Amygdala (tissue), 56 donors: ENCODE measurements at regions not wholly inside any gene's neighbourhood (a gene's known extent, or its start where the extent isn't known, plus 50 kb on each side); places are given as distances from the start of the nearest gene placed in this dataset.

Experiments used
- DNase-seq, 56 donors: peaks; one replicate each; lab custom pipeline; 2025; lab: John Stamatoyannopoulos, UW

DNA sequence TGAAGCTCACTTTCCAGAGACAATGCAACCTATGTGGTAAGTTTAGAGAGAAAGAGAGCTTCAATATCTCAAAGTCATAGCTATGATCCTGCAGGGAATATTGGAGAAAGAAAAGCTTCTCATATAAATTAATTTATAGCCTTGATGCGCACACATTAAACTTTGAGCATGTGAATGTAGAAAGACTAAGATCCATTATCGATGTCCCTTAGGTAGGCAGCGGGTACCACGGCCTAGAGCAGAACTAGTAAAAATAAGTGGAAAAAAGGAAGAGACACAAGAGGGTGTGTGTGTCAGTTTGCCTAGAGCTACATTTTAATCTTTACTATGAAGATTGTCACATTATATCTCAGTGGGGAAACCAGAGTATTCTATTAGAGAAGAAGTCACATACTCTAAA is 685.6 kb downstream of the AMY1C start:
- DNase-seq = no peak

DNA sequence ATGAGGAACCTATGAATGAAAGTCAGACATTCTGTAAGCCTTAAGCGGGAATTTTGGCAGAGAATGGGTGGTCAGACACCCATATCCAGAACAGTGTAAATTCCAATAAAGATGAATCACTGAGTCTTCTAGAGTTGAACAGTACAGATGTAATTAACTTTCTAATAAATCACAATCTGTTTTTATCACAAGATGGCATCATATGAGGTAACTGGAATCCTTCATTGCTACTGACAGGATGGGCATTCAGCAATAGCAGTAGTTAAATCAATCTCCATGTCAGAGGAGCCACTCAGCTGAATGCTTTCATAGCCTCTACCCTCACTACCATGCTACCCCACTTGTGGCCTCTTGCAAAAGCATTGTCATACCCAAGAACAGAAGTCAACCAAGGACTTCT is 690.3 kb downstream of the AMY1C start:
- no peak for DNase-seq

DNA sequence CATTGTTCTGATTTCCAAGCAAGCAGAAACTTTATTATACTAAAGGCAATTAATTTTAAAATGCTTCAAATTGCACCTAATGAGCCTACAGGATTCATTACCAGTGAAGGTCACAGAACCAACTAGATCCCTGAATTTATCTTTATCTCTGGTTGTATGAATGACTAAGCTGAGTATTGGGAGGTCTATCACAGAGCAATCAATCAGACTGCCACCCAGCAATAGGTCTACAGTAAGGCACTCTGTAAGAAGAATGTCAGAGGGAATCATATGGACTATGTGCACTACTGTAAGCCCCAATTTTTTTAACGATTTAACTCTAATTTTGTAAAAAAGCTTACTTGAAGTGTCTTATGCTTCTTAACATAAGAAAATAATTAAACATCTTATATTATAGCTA is 707.0 kb downstream of the AMY1C start:
- no peak for DNase-seq

DNA sequence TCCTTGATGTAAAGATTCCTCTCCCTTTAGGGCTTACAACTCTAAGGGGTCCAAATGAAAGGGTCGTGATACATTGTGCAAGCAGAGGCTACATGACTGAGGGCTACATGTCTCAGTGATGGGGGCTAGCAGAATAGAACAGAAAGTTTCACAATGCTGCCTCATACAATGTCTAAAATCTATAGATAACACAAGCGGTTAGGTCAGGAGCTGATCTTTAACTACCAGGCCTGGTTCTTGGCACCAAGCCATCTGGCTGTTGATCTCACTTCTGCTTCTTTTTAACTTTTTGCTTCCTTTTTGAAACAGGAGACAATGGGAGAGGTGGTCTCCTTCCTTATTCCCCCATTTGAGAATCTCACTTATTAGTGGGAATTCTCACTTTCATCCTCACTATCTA is 710.2 kb downstream of the AMY1C start:
- no peak for DNase-seq

DNA sequence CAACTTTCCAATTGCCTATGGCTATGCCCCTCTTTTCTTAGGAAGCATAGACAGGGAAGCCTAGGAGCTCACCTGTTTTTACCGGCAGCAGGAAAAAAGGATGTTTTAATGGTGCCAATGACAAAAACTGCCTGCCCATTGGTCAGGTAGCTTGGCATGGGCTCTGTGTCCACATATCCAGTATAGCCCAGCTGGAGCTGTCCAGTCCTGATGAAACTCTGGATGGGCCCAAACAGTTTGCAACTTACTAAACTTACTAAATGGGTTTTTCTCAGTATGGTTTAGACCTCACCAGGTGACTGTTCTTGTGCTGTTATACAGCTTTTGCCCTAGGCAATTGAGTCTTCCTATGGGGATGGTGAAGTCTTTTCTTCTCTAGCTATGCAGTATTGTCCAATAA is 711.2 kb downstream of the AMY1C start:
- DNase-seq = no peak

DNA sequence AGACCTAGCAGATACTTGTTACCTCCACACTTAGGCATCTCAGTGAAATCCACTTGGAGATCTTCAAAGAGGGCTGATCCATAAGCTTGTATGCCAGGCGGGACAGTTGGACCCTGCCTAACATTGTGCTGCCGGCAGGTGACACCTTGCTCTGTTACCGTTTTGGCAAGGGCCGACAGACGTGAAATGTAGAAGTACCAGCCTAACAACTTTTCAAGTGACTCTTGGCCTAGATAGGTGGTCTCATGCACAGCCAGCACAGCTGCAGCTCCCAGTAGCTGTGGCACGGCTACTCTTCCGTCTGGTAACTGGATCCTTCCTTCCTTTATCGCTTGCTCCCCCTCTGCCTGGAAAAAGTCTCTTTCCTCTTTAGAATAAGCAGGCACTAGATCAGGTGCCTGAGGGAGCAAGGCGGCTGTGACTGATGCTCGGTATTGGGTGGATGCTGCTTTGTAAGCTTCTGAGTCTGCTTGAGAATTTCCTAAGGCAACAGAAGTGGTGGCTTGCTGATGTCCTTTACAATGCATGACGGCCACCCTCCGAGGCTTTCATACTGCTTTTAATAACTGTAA is 713.5 kb downstream of the AMY1C start:
- DNase-seq = no peak

DNA sequence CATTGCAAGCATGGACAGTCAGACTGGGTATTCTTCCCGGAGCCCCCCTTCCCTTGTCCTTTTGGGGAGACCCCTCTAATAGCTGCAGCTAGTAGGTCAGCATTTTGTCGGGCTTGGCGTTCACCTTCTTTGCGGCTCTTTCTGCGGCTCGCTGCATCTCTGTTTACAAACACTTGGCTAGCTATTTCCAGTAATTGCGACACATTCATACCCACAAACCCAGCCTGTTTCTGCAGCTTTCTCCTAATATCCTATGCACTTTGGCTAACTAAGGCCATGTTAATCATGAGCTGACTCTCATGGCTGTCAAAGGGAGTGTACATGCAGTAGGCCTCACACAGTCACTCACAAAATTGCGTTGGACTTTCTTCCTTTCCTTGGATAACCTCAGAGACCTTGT is 716.4 kb downstream of the AMY1C start:
- DNase-seq = no peak

DNA sequence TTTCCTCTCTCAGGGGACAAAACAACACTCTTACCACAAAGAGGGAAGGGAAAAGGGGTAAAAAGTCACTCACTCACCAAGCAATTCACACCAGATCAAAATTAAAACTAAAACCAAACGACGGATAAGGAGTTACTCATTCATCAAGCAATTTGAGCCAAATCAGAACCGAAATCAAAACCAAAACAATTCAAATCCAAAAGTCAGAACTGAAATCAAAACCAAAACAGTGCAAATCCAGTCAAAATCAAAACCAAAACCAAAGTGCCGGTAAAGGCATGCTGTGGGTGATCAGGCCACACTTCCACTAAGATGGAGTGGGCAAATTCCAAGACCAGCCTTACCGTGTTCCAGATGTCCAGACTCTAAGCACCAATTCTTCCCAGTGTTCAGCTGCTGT is 717.9 kb downstream of the AMY1C start:
- no peak for DNase-seq

DNA sequence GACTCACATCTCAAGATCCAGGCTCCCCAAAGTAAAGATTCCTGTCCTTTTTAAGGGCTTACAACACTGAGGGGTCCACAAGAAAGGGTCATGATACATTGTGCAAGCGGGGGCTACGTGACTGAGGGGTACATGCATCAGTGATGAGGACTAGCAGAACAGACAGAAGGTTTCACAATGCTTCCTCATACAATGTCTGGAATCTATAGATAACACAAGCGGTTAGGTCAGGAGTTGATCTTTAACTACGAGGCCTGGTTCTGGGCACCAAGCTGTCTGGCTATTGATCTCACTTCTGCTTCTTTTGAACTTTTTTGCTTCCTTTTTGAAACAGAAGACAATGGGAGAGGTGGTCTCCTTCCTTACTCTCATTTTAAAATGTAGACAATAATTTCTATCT is 718.6 kb downstream of the AMY1C start:
- no peak for DNase-seq

DNA sequence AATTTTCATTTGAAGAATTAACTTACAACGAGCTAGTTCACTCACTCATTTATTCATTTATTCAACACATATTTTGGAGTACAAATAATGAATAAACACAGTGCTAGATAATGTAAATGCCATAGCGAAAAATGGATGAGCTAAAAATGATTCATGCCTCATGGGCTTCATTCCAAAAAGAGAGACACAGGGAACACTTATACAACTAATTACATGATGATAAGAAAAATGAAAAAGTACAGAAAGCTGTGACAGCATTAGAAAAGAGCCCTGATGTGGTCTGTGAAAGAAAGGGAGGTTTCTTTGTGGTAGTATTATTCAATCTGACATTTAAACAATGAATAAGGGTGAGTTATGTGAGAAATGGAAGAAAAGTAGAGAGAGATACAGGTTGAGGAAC is 726.4 kb downstream of the AMY1C start:
- no peak for DNase-seq

DNA sequence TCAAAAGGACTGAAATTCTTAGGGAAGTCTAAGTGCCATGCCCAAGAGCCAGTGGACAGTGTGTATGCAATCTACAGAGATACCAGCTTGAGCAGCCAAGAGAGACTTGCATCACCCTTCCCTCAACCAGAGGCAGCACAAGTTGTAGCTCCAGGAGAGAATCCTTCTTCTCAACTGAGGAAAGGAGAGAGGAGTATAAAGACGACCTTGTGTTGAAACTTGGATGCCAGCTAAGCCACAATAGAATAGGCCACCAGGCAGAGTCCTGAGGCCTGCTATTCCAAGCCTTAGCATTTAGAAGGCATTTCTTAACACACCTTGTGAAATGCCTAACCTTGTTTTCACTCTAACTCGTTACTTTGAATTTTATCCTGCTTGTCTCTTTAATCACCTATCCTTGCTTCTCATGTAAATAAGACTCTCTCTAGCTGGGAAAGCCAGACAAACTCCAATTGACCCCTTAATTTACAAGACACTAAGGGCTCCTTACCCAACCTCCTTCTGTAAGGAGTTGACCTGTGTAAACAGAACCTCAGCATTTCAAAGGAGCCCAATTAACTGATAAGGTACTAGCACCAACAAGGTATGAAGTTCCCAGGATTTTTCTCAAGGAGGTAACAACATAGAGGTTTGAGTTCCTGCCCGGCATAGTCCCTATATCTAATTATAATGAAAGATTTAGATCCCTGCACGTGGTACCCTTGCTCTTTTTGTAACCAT is 738.8 kb downstream of the AMY1C start:
- DNase-seq = no peak

DNA sequence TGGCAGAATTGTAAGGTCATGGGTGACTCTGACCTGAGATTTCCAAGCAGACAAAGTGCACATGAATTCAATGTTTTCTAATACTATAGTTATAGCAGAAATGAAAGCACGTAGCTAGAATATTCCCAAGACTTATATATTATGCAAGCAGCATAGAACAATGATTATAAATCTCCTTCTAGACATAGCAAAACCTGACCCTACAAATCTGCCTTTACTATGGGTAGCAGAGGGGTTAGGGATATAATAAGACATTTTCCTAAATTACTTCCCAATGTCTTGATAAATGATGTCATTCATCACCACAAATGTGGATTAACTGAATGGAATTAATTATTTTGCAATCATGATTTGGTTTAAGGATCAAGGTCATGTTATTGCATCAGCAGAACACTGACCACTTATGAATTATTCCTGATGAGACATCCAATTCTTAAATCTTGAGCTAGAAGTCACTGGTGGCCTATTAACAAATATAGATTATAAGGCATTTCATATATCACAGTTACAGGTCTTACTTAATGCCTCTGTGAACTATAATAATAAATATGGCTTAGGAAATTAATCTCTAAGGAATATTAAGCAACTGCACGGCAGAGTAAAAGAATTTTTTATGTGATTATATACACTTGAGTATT is 776.6 kb downstream of the AMY1C start:
- DNase-seq = no peak

DNA sequence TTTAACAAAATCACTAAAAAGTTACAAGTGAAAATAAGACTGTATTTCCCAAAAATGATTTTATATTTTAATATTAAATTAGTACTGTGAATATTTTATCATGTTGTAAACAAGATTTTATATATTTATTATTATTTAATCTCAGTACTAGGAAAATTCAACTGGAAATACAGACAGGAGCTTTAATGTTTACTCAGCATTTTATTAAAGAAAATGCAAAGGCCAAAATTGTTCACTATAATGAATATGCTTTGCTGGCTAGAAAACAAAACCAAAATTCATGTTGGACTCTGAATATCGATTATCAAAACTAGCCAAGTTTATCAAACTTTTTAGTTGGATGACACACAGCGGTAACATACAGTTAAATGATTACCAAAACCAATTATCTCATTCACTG is 782.3 kb downstream of the AMY1C start:
- no peak for DNase-seq

DNA sequence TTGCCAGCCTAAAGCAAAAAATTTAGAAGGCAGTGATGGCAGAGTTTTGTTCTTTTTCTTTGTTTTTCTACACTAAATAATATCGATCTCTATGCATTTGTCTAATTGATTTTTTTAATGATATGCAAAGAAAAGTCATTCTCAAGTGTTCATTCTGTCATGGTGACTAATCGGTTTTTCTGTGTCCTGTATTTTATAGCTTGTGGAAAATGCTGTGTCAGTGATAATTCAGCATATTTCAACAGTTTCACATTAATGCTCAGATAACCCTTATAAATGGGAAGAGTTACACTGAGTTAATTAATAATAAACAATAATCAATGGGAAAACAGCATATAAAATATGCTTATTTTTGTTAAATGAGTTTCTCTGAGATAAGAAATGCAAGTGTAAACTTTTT is 824.9 kb downstream of the AMY1C start:
- no peak for DNase-seq

DNA sequence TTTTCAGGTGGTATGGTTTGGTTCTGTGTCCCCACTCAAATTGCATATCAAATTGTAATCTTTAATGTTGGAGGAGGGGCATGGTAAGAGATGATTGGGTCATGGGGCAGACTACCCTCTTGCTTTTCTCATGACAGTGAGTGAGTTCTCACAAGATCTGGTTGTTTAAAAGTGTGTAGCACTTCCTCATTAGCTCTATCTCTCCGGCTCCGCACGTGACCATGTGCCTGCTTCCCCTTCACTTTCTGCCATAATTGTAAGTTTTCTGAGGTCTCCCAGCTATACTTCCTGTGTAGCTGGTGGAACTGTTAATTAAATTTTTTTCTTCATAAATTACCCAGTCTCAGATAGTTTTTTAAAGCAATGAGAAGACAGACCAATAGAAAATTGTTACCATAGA is 843.2 kb downstream of the AMY1C start:
- DNase-seq = no peak

DNA sequence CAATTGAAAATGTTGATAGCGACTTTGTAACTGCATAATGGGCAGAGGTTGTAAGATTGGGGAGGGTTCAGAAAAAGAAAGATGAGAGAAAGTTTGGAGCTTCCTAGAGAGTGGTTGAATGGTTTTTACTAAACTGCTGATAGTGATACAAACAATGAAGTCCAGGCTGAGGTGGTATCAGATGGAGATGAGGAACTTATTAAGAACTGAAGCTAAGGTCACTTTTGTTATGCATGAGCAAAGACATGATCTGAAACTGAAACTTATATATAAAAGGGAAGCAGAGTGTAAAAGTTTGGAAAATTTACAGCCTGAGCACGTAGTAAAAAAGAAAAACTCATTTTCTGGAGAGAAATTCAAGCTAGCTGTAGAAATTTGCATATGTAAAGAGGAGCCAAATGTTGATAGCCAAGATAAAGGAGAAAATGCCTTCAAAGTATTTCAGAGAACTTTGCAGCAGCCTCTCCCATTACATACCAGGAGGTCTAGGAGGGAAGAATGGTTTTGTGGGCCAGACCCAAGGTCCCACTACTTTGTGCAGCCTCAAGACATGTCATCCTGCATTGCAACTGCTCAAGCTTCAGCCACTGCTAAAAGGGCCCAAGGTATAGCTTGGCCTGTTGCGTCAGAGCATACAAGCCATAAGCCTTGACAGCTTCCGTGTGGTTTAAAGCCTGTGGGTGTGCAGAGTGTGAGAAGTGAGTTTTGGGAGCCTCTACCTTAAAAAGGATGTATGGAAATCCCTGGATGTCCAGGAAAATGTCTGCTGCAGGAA is 843.9 kb downstream of the AMY1C start:
- DNase-seq = no peak

DNA sequence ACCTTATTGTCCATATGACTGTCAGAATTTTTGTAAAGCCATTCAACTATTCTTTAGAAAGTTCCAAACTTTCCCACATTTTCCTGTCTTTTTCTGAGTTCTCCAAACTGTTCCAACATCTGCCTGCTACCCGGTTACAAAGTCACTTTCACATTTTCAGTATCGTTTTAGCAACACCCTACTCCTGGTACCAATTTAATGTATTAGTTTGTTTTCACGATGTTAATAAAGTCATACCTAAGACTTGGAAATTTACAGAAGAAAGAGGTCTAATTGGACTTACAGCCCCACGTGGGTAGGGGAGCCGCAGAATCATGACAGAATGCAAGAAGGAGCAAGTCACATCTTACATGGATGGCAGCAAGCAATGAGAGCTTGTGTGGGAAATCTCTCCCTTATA is 867.8 kb downstream of the AMY1C start:
- no peak for DNase-seq

DNA sequence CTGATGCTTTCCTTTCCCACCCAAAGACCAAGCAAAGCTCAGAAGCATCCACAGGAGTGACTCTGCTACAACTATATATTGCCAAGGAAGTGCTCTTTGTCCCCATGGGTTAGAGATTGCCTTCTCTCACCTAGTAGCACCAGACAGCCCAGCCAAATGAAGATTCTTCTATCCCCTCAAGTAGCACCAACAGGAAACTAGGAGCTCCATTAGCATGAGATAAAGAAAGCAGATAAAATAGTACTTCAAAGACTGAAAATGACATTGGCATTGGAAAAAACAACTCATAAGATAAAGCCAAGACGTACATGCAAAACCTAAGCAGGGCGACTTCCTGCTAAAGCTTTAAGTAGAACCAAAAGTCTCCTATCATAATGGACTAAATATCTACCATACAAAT is 871.5 kb downstream of the AMY1C start:
- no peak for DNase-seq

DNA sequence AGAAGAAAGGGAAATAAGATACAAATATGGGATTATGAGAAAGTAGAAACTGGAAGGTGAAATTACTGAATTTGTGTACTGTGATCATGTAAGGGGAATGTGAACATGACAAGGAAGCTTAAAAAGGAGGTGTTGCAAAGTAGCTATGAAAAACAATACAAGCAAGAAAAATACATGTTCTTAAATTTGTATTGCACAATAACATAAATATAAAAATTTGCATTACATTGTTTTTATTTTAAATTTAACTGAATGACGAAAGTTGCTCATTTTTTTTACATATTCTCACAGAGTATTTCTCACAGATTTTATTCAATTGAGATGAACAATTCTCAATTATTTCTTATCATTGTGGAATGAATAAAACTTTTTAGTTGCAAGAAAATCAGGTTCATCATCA is 874.8 kb downstream of the AMY1C start:
- no peak for DNase-seq

DNA sequence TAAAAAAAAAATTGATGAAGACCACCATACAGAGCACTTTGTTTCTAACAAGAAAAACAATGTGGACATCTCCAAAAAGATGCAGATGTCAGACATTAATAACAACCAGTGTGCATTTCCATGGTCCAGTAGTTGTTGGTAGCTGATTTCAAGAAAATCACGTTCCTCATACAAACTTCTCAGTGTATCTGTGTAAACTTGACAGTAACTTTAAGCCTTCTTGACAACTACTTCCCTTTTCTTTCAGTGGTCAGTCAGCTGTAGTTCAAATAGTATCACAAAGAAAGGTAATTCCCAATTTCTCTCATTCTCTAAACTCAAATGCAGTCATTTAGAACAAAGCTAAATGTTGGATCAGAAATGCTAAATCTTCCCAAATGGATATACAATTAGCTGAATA is 879.9 kb downstream of the AMY1C start:
- no peak for DNase-seq

DNA sequence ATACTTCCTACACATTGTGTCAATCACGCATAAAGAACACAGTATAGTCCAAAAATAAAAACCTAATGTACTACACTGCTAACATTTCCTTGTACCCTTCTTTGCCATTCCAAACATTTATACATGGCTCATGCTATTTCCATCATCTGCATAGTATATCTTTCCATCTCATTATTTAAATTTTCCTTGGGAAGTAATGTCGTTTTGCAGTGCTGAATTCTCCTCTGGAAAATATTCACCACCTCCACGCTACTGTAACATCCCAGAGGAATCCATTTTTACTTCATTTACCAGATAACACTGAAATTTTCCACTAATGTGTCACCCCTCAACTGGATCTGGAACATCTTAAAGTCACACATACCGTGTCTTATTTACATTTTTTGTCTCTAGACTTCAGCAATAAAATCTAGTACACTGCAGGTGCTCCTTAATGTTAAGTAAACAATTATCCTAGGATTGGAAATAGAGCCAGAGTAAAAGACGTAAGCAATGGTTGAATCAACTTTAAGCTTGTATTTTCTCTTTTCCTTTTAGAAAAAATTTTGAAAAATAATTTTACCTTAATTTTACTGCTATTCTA is 881.0 kb downstream of the AMY1C start:
- no peak for DNase-seq
